Stimulated activated naive CD4-positive, alpha-beta T cell (primary cell): ENCODE measurements at regions not wholly inside any gene's neighbourhood (a gene's known extent, or its start where the extent isn't known, plus 50 kb on each side); places are given as distances from the start of the nearest gene placed in this dataset.
"Not testable (repeated sequence)": the region's sequence is repeated elsewhere in the genome, so short reads cannot be mapped to it uniquely, and the experiment has no call there.

Experiments
- DNase-seq, 6 experiments: peaks; one replicate each; lab custom pipeline; 2025; lab: John Stamatoyannopoulos, UW

DNA sequence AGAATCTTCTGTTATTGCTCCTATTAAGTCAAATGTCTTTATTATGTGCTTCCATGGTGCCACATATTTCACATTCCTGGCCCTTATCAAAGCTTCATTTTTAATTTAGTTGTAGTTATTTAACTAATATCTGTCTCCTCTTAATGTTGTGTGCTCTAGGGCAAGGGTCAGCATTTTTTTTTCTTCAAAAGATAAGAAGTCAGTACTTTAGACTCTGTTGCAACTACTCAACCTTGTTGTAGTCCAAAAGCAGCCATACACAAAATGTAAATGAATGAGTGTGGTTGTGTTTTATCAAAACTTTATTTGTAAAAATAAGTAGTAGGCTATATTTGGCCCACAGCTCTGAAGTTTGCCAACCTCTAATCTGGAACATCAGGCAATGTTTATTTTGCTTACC, 394.7 kb upstream of the CBLB start:
- no peak for DNase-seq

DNA sequence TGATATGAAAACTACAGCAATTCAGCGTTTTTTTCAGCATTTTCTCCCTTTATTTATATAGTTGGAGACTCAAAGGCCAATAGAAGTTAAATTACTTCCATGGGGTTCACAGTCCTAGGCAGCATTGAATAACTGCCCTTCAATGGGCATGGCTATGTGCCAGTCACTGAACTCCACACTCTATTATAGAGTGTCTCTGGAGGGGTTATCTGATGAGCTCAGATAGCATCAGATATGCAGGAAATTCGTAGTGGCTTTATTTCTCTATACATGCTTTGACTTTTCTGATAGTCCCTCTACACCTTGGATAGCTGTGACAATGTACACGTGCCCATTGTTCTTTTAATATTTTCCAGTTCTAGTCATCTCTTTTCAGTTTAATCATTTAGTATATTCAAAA, 396.9 kb upstream of the CBLB start:
- no peak for DNase-seq

DNA sequence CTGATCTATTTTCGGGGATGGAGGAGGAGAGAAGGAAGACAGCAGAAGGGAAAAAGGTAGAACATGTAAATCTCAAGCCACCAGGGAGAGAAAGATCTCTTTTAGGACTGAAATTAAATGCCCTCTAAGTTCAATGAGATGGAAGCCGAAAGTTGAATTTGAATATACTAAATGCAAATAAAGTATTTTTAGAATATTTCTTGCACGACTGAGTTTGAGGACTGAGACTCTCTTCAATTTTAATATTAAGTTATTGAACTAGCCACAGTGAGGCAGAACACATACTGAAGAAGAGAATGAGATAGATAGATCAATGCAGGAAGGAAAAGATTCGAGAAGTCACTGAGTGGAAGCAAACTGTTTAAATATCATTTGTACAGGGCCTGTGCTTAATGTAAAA, 399.9 kb upstream of the CBLB start:
- DNase-seq: no peak

DNA sequence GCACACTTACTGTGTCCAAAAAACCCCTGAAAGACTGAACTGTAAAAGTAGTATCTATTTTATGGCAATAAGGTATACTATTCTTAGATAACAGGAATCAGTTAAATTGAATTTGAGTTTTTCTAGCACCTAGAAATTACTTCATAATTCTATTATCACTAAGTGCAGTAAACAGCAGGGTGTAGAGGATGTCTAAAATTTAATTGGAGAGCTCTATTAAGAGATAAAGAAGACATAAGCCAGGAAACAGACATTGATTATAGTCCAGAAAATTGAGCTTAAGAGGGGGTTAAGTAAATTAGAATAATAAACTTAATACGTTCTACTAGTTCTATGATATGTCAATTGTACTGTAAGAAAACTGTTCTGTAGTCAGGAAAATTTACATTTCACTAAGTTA, 403.5 kb upstream of the CBLB start:
- no peak for DNase-seq

DNA sequence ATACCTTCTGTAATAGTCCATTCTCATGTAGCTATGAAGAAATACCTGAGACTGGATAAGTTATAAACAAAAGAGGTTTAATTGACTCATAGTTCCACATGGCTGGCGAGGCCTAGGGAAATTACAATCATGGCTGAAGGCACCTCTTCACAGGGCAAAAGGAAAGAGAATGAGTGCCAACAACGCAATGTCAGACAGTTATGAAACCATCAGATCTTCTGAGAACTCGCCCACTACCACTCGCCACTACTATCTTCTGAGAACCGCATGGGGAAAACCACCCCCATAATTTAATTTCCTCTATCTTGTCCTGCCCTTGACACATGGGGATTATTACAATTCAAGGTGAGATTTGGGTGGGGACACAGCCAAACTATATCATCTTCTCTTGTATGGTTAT, 406.8 kb upstream of the CBLB start:
- DNase-seq: no peak

DNA sequence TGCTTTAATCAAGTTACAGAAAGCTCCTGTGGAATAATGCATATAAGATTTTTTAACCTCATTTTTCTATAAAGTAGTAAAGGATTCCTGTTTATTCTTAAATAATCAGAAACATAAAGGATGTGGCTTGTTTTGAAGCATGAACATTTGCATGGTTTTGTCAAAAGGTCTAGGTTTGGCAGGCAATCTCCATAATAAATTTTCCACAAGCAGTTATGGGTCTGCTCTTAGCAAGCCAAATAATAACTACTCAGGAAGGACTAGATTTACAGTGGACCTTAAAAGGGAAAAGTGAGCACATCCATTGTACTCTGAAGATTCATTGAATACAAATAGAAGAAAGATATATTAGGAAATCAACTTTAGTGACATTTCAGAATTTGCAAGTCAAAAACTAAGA, 407.3 kb upstream of the CBLB start:
- no peak for DNase-seq

DNA sequence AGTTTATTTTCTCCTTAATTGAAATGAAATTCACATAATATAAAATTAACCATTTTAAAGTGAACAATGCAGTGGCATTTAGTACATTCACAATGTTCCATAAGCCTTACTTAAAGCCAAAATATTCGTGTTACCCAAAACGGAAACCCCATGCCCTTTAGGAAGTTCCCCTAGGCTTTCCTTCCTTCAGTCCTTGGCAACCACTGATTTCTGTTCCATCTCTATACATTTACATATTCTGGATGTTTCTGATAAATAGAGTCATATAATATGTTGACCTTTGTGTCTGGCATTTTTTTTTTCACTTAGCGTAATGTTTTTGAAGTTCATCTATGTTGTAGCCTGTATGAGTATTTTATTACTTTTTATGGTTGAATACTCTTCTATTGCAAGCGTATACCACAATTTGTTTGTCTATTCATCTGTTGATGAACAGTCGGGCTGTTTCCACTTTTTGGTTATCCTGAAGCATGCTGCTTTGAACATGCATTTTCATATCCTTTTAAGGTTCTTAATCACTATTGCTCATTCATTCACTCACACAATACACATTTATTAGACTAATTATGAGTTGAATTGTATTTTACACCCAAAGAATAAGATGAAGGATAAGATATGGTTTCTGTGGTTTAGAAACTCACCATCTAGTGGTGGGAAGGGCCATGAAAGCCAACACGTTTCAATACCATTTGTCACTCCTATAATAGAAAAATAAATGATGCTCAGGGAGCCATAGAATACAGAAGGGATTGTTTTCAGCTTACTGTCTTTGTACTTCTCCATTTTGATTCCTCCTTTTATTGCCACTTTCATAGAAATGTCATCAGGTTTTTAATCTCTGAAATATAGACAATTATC, 408.2 kb upstream of the CBLB start:
- no peak for DNase-seq

DNA sequence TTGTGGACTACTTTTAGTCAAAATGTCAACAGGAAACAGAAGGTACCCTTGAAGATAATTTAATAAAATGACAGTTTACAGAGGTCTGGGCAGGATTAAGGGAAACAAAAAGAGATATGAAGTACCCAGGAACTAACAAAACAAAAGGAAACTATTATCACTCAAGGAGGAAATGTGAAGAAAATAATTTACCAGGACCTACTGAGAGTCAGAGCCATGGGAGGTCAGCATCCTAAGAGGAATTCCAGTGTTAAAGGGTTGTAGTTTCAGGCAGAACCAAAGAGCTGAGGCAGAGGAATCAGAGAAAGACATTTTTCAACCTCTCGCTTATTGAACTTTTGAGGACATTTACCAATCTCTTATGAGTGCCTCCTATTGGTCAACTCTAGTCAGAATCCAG, 408.9 kb upstream of the CBLB start:
- DNase-seq: no peak

DNA sequence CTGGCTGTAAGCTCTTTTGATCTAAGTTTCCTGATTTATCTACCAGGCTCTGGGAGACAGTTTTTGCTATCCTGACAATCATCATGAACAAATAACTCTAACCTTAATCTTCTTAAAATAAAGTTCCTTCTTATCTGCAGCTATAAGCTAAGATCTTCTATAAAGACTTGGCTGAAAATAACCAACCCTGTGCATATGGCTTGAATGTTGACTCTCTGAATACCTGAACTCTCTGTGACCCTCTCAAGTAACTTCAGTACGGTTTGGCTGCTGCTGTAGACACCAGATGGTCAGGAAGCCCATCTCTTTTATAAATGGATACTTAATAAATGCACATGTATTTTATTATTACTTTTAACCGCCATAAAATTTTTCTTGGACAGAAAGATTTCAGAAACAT, 412.4 kb upstream of the CBLB start:
- no peak for DNase-seq

DNA sequence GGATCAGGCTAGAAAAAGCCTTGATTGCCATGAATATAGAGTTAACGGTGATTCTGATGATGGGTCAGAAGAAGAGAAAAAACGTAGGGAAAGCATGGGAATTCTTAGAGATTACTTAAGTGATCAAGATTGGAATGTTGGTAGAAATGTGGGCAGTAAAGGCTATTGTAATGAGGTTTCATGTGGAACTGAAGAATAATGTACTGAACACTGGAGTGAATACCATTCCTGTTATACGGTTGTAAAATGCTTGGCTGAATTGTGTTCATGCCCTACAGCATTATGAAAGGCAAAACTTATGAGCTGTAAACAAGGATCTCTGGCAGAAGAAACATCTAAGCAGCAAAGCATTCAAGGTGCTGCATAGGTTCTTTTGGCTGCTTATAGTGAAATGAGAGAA, 414.1 kb upstream of the CBLB start:
- DNase-seq: no peak

DNA sequence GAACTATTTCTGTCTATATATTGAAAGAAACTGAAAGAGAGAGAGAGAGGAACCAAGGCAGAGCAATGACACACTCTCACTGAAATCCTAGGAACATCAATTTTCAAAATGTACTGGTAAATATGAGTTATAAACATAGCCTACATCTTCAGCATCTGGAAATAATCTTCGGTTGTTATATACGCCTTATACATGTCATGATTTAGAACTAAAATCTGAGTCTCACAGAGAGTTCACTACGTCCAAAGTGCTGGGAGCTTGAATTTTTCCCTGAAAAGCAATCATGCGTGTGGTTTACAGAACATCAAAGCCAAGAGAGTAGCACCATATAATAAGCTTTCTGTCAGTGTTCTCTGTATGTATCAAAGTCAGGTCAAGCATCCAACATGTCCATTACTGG, 420.0 kb upstream of the CBLB start:
- DNase-seq: no peak

DNA sequence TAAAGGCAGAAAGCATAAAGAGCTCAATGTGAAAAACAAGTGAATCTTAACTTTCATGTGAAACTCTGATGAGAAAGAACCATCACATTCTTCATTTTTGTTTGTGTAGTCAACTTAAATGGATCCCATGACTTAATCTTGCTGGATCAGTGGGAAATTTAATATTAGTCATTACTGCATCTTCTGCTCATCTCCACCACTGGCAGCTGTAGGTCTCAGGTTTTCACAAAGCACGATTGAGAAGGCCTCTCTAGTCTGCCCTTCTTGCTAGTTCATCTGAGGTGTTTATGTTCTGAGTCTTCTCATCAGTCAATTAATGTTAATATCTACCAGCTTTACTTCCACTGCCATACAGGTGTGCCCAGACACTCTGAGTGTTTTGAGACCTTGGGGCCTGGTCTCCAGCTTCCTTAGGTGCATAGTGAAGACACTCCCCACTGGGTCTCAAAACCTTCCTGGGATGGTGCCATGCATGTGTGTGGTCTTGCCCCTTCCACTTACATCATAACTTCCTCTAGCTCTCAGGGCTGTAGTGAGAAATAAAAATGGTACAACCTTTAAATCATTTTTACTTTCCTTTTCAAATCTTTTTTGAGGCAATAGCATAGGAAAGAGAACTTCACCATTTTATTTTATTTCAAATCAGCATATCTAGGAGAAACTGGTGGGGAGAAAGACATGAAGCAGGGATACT, 421.6 kb upstream of the CBLB start:
- DNase-seq: no peak

DNA sequence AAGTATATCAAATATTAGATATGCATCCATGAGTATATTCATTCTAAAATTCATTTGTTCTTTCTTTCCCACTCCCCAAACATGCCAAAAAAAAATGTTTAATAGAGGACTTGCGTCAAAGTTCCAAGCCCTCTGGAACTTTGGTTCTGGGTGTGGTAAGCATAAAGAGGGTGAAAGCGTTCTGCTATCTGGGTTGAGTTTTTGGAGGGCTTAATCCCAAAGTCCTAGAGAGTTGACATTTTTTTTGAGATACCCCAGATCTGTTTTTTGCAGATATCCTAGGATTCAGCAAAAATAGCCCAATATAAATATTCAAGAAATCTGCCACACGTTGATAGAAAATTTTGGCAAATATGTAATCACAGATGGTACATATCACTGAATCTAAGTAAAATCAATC, 424.3 kb upstream of the CBLB start:
- DNase-seq: no peak

DNA sequence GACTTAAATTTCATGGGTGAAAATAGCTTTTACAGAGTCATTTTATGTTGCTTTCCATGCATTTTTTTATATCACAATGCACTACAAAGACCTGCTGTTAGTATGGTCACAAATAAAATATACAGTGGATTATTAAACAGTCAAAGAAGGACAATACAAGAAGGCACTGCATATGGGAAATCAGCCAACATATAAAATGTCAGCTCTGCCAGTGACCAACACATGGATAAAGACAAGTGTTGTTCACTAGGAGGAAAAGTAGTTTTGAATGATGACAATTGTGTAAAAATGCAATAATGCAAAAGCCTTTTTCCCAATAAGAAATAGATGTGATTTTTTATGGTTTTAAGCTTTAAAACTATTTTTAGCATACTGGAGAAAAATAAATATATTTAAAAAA, 425.3 kb upstream of the CBLB start:
- DNase-seq: no peak

DNA sequence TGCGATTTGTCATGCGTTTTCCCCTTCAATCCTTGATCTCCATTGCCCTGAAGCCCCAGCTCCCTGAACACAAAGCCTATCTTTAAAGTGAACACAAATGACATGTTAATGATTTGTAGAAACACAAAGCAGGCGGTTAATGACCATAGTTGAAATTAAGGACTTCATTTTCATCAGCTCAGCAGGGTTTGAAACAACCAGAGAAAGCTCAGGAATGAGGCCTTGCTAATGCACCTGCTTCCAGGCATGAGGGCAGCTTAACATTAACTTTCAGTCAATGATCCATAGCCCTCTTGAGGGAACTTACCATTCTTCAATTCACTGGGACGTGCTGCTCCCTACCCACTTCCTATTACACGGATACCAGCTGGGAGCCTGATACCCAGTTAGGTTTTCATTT, 427.2 kb upstream of the CBLB start:
- DNase-seq: no peak

DNA sequence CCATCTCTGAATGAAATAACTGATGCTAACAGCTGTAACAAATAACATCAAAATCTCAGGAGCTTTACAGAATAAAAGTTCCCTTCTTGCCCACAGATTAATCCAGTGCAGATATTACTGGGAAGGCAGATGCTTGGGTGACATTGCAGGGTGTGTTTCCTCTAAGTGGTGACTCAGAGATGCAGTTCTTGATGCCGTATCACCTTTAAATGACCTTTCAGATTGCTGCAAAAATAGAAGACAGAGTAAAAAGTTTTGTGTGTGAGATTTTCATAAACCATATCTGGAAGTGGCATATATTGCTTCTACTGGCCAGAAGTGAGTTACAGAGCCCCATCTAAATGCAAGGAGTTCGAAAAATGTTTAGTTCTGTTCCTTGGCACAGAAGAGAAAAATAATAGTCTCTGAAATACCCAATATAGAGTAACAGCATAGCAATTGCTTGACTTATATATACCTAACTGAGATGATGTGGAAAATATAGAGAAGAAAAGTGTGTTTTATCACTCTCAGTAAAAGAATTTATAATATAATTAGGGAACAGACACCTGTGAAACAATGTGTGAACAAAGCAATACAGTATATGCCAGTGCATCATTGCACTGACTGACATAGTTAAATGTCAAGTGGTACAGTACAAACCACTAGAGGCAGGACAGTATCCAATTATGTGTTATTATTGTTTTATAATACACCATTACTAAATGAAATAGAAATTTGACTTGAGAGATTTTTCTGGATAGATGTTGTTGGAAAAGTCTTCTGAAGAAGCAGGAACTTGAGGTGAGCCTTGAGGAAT, 430.7 kb upstream of the CBLB start:
- DNase-seq: no peak

DNA sequence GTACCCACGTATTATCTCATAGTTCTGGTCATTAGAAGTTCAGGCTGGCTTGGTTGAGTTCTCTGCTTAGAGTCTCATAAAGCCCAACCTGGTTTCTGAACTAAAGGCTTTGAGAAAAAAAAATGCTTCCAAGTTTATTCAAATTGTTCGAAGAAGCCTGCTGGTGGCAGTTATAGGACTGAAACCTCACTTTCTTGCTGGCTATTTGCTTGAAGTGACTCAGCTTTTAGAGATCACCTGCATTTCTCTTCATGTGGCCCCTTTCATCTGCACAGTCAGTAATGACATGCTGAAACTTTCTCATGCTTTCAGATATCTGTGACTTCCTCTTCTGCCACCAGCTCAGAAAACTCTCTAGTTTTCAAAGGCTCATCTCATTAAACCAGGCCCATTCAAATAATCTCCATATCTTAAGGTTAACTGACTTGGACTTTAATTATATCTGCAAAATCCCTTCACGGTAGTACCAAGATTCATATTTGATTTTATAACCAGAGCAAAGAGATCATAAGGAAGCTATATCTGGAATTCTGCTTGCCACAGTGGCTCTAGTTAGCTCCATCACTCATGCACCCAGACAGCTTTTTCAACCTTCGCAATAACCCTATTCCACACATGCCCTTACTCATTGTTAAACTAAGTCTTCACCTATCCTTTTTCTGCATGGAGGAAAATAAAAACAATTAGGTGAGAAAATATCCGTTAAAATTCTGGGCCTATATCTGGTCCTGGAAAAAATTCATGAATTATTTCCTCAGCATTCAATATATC, 433.8 kb upstream of the CBLB start:
- peak in 1 of 6 experiments; percentile 4 for DNase-seq

DNA sequence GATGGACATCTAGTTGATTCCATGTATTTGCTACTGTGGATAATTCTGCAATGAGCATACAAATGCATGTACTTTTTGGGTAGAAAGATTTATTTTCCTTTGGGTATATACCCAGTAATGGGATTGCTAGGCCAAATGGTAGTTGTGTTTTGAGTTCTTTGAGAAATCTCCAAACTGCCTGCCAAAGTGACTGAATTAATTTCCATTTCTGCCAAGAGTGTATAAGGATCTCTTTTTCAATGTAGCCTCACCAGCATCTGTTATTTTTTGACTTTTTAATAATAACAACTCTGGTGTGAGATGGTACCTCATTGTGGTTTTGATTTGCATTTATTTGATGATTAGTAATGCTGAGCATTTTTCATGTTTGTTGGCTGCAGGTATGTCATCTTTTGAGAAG, 435.0 kb upstream of the CBLB start:
- no peak for DNase-seq

DNA sequence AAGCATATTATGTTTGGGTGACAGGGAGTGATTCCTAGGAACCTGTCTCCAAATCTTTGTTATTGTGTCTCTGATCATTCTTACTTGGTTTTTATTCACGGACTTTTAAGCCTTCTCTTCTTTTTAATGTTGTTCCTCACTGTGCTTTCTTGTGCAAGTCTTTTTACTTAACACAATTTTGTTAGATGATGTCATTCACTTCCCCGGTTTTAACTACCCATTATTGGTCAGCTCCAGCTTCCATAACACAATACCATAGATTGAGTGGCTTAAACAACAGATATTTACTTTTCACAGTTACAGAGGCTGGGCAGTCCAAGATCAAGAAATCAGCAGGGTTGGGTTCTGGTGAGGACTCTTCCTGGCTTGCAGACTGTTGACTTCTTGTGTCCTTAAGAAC, 436.3 kb upstream of the CBLB start:
- DNase-seq: no peak

DNA sequence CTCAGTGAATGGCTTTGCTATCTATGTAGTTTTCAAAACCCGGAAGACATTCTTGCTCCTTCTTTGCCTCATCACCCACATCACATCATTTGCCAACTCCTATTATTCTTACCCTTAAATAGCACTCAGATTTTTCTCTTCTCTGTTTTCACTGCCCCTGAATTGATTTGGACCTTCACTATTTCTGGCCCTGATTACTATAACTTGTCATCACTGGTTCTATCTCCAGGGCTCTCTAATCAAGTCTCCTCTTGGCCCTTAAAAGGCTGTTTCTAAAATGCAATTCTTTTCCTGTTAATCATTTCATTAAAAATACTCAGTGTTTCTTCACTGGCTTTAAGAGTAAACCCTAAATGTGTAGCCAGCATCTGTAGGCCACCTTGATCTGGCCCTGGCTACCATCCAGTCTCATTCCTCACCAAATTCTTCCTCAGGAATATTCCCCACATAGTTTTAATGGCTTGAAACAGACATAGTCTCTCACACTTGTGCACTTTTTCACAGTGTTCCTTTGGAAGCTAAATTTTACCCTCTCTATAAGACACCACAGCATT, 437.1 kb upstream of the CBLB start:
- no peak for DNase-seq

DNA sequence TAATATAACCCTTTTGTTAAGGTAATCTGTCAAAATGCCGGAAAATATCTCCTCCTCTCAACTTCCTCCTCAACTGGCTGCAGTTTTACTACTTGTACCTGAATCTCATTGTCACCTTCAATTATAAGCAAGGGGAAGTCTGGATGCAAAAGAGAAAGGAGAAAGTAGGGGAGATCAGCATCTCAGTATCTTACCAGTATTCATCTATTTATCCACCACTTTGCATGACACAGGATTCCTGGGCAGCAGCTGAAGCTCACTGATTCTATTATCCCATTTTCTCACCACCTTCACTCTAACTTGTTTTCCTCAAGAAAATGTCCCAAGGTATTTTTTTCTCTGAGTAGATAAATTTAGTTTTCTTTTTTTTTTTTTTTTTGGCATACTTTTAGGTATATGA, 440.5 kb upstream of the CBLB start:
- no peak for DNase-seq

DNA sequence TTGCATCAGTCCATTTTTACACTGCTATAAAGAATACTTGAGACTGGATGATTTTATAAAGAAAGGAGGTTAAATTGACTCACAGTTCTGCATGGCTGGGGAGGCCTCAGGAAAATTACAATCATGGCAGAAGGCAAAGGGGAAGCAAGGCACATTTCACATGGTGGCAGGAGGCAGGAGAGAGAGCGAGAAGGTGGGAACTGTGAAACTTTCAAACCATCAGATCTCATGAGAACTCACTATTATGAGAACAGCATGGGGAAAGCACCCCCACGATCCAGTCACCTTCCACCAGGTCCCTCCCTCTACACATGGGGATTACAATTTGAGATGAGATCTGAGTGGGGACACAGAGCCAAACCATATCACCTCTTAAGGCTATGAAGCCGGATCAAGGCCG, 441.0 kb upstream of the CBLB start:
- DNase-seq: not testable (repeated sequence)
